Mucosa of gallbladder (tissue), 1 donor: ENCODE measurements at regions not wholly inside any gene's neighbourhood (a gene's known extent, or its start where the extent isn't known, plus 50 kb on each side); places are given as distances from the start of the nearest gene placed in this dataset.
"Not testable (repeated sequence)": the region's sequence is repeated elsewhere in the genome, so short reads cannot be mapped to it uniquely, and the experiment has no call there.

ENCODE experiments used
- DNase-seq: peaks from one replicate; pipeline ENCODE4 v3.0.0-alpha.2; 2020; ENCODE audit warnings: low spot score
- donor health status: DM: no; HTN: no; CAD: no.

- no peak for DNase-seq
Observed at GRCh38 chr1:184183919-184184318, 132.4 kb downstream of the TSEN15 start.

- DNase-seq, result not testable (repeated sequence)
Observed at GRCh38 chr1:184184614-184185013, 133.1 kb downstream of the TSEN15 start.

- DNase-seq, result no peak
Observed at GRCh38 chr1:184185347-184185746, 133.8 kb downstream of the TSEN15 start.

DNA sequence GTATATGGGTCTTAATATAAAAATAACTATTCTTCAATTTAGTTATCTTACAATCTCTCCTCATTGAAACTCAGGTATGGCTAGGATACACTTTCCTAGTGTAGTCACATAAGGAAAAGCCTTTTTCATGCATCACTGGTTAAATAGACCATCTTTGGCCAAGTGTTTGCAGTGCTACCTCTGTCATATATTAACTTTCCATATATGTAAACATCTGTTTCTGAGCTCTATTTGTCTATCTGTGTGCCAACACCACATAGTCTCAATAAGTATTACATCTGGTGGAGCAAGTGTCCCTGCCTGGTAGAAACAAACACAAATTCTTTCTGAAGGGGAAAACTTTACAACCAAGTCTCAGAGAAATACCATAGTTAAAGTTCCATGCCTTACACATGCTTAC, 134.6 kb downstream of the TSEN15 start:
- DNase-seq, result no peak

DNA sequence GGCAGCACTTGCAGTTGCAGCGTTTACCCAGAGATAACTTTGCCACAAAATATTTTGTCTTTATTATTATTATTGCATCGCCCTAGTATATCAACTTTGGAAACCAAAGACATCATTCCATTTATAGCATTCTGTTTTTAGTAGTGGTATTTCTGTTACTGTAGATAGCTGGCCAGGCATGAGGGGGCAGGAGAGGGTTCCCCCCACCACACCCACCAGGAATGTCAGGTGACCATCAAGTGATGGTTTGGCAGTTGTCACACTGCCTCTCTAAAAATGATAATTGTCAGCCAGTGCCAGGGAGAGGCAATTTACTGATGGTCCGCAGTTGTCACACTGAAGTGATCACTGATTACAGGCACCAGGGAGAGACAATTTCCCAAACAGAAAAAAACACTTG, 135.6 kb downstream of the TSEN15 start:
- DNase-seq, result no peak

- DNase-seq, result no peak
Observed at GRCh38 chr1:184188037-184188436, 136.5 kb downstream of the TSEN15 start.

- no peak for DNase-seq
Observed at GRCh38 chr1:184189361-184189760, 137.8 kb downstream of the TSEN15 start.

GRCh38 chr1:184190616-184191015, 139.1 kb downstream of the TSEN15 start:
- no peak for DNase-seq

DNA sequence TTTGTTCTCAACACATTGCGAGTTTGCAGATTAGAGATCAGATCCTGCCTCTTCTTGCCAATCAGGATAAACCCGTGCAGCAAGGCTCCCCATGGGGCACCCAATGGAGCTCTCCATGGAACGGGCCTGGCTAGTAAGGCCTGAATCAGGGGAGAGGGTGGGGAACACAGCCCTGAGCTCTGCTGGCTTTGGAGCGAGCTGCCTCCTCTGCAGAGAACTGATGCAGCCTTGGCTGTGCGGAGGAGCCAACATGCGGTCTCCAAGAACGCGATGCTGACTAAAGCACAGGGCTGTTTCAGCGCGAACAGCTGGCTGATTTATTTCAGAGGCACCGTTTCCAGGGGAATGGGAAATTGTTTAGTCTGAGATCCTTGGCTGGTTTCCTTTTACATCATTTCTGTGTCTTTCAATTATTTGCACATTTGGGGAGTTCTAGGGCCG, 139.7 kb downstream of the TSEN15 start:
- peak; percentile 70 for DNase-seq

GRCh38 chr1:184192796-184193195, 141.3 kb downstream of the TSEN15 start:
- DNase-seq, result no peak

GRCh38 chr1:184193451-184193850, 141.9 kb downstream of the TSEN15 start:
- DNase-seq, result no peak

- DNase-seq, result no peak
Observed at GRCh38 chr1:184194236-184194635, 142.7 kb downstream of the TSEN15 start.

GRCh38 chr1:184195722-184196121, 144.2 kb downstream of the TSEN15 start:
- not testable (repeated sequence) for DNase-seq

GRCh38 chr1:184197831-184198230, 146.3 kb downstream of the TSEN15 start:
- no peak for DNase-seq

GRCh38 chr1:184199036-184199435, 147.5 kb downstream of the TSEN15 start:
- DNase-seq, result no peak

GRCh38 chr1:184199438-184200085, 148.0 kb downstream of the TSEN15 start:
- no peak for DNase-seq

- no peak for DNase-seq
Observed at GRCh38 chr1:184208622-184209021, 157.1 kb downstream of the TSEN15 start.

- DNase-seq, result no peak
Observed at GRCh38 chr1:184210031-184210430, 158.5 kb downstream of the TSEN15 start.

- no peak for DNase-seq
Observed at GRCh38 chr1:184210862-184211261, 159.3 kb downstream of the TSEN15 start.

DNA sequence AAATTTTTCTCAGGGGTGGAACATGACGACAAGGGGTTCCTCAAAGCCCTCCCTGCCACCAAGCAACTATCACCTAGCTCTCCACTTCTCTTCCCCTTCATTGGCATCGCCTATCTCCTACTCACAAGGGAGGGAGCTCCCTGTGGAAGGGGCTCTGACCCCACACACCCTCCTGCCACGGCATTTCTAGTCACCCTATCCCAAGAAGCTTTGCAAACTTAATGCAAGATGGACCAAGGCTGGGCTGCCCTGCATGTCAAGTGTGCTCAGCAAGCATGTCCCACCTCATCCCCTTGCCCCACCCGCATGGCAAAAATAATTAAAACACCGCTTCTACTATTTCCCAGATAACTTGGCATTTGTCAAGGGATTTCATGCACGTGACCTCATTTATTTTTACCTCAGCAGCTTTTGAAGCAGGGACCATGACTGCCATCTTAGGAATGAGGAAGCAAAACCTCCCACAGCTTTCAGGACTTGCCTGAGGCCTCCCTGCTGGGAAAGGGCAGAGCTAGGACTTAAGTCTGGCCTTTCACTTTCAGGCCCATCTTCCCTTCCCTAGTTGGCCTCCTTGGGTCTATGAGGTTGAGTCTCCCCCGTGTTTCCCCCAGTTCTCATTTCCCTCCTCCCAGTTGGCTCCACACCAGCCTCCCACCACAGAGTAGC, 161.3 kb downstream of the TSEN15 start:
- peak; percentile 29 for DNase-seq

DNA sequence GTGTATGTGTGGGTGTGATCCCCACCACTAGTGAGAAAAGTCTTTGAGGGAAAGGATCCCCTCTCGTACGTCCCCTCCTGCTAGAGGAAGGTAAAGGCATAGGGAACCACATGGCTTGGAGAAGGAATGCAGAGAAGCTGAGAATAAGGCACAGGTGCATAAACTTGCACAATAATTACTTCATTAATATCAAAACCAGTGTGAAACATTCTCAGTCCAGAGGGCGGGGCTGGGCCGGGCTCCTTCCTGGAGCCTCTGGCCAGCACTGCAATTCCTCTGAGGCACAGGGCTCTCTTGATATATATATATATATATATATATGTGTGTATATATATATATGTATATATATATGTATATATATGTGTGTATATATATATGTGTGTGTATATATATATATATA, 162.6 kb downstream of the TSEN15 start:
- peak; percentile 26 for DNase-seq

DNA sequence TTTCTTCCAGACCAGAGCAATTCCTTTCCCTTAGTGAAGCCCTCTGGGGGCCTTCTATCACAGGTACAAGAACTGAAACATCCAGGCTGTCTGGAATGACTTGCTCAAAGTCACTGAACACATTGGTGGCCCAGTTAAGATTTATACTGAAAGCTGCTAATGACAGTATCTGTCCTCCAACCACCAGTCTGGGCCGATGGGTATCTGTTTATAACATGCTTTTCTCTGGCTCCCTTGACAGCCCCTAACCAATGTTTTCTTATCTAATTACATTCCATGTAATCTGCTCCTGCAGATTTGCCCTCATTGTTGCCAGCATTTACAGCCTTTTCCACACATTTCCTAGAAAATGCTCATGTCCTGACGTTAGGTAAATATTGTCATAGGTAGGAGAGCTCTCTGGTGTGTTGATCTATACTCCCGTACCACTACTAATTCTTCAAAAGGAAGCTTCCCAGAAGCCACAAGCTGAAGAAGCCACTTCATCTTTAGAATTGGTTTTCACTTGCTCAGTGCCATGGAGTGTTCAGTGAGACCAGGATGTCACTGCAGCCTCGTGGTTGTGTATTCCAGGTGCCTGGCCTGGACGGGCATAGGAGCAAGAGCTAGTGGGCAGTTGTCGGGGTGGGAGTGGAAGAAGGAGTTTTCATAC, 163.9 kb downstream of the TSEN15 start:
- DNase-seq, result no peak

- DNase-seq, result no peak
Observed at GRCh38 chr1:184218458-184219075, 167.0 kb downstream of the TSEN15 start.
